ENCODE measurements at regions not wholly inside any gene's neighbourhood (a gene's known extent, or its start where the extent isn't known, plus 50 kb on each side); places are given as distances from the start of the nearest gene placed in this dataset.

DNA sequence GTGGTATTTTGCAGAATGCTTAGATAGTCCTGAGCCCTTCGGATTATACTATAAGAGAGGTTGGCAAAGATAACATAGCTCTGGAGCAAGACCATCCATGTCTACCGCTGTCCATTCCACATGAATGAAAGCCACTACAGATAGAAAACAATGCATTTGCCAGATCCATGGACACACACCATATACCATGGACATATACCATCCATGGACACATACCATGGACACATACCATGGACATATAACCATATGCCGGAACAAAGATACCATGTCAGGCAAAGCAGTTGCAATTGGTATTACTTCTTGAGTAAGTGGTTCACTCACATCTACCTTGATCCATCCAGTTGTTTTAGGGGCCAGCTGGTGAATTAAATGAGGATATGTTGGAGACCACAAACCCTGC, 53.2 kb upstream of the ATP6AP2 start:
- TF ChIP-seq CTCF (IDR thresholded peaks at IDR 0.05), result no peak
- no peak for TF ChIP-seq POLR2A (IDR thresholded peaks at IDR 0.05)

Measured in uterus (tissue), 2 donors.